ENCODE measurements at regions not wholly inside any gene's neighbourhood (a gene's known extent, or its start where the extent isn't known, plus 50 kb on each side); places are given as distances from the start of the nearest gene placed in this dataset.

DNA sequence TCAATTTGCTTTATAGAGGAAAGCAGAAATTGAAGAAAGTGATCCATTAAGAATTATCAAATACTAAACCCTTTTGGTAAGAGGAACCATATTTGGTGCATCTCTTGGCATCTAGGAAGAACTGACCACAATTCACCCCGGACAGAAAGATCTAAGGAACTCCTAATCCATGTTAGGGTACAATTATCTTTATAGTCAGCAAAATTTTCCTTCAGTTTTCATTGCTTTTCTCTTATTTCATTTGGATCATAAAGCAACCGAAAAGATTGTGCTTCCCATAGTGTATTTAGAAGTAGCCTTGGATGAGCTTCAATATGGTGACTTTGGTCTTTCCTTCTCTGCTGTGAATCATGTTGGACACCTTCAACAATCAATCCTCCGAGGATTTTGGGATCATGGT is 50.1 kb upstream of the IGFBP5 start:
- H3K27me3 ChIP-seq (ENCODE audit: low read depth) = no peaks in the 10 kb centered on the region; the same call in 1 of the 2 replicates
- DNase-seq (ENCODE audit: low spot score in 2 of 2) = no peak
- in situ Hi-C loops (cut with MboI; ENCODE audit: low sequenced_read_pairs) = no loop called here
- H3K4me3 ChIP-seq = no peak overlapping the region
- no peaks in the 10 kb centered on the region for H3K9me3 ChIP-seq
- H3K36me3 ChIP-seq (replicated peaks) = no peaks in the 10 kb centered on the region
- H3K4me1 ChIP-seq = no peaks in the 10 kb centered on the region

All from HAP-1 (cell line).